Cardiac septum (tissue), 1 donor: ENCODE measurements at regions not wholly inside any gene's neighbourhood (a gene's known extent, or its start where the extent isn't known, plus 50 kb on each side); places are given as distances from the start of the nearest gene placed in this dataset.

Experiments used
- DNase-seq: peaks from one replicate; pipeline ENCODE4 v3.0.0-alpha.2; 2020; ENCODE audit warnings: low spot score
- intact Hi-C: fragments of 100-400 bp; cut with DNase I; formaldehyde crosslinking; loops from one replicate; pipeline ENCODE4 v1.14.0; 2022
- donor health status: DM: no; HTN: no; CAD: no.

- DNase-seq, result no peak
- intact Hi-C loops, result no loop called here
Measured at GRCh38 chr16:54506741-54507500, 220.3 kb upstream of the IRX3 start.

- DNase-seq, result no peak
- intact Hi-C loops, result no loop called here
Measured at GRCh38 chr16:54506214-54506580, 219.6 kb upstream of the IRX3 start.

GRCh38 chr16:54505549-54506213 lies 219.1 kb upstream of the IRX3 start:
- intact Hi-C loops, result loop anchor here (2.0 kb wide), 1 partner anchor 17 kb away; no protein-coding TSS in a partner anchor
- DNase-seq, result no peak

GRCh38 chr16:54504372-54504771 lies 217.8 kb upstream of the IRX3 start:
- no peak for DNase-seq
- intact Hi-C loops, result loop anchor here (2.0 to 5.0 kb wide), 3 partner anchors 18 to 423 kb away; partner anchors contain the start of gene IRX3

- intact Hi-C loops, result loop anchor here (2.0 to 5.0 kb wide), 3 partner anchors 19 to 423 kb away; partner anchors contain the start of gene IRX3
- no peak for DNase-seq
Measured at GRCh38 chr16:54503856-54504219, 217.3 kb upstream of the IRX3 start.

GRCh38 chr16:54503011-54503855 lies 216.6 kb upstream of the IRX3 start:
- intact Hi-C loops, result loop anchor here (5.0 kb wide), 2 partner anchors 216 to 424 kb away; partner anchors contain the start of gene IRX3
- peak; percentile 82 for DNase-seq

GRCh38 chr16:54501797-54502196 lies 215.2 kb upstream of the IRX3 start:
- intact Hi-C loops, result loop anchor here (5.0 kb wide), 2 partner anchors 214 to 426 kb away; partner anchors contain the start of gene IRX3
- DNase-seq, result no peak

- intact Hi-C loops, result no loop called here
- DNase-seq, result no peak
Measured at GRCh38 chr16:54493594-54493993, 207.0 kb upstream of the IRX3 start.

GRCh38 chr16:54493061-54493460 lies 206.5 kb upstream of the IRX3 start:
- DNase-seq, result no peak
- intact Hi-C loops, result no loop called here

- DNase-seq, result no peak
- intact Hi-C loops, result no loop called here
Measured at GRCh38 chr16:54490112-54490488, 203.5 kb upstream of the IRX3 start.

GRCh38 chr16:54489225-54490111 lies 202.9 kb upstream of the IRX3 start:
- no peak for DNase-seq
- intact Hi-C loops, result loop anchor here (10.0 kb wide), 1 partner anchor 885 kb away; no protein-coding TSS in a partner anchor

GRCh38 chr16:54488729-54489128 lies 202.1 kb upstream of the IRX3 start:
- intact Hi-C loops, result loop anchor here (10.0 kb wide), 1 partner anchor 886 kb away; no protein-coding TSS in a partner anchor
- no peak for DNase-seq

- intact Hi-C loops, result loop anchor here (10.0 kb wide), 1 partner anchor 887 kb away; no protein-coding TSS in a partner anchor
- DNase-seq, result peak; percentile 49
Measured at GRCh38 chr16:54487933-54488332, 201.3 kb upstream of the IRX3 start.

- intact Hi-C loops, result loop anchor here (5.0 to 10.0 kb wide), 3 partner anchors 62 to 890 kb away; partner anchors contain the start of gene IRX3
- DNase-seq, result no peak
Measured at GRCh38 chr16:54484700-54485099, 198.1 kb upstream of the IRX3 start.

- intact Hi-C loops, result loop anchor here (5.0 to 10.0 kb wide), 3 partner anchors 61 to 892 kb away; partner anchors contain the start of gene IRX3
- DNase-seq, result no peak
Measured at GRCh38 chr16:54482892-54483574, 196.4 kb upstream of the IRX3 start.

- intact Hi-C loops, result loop anchor here (5.0 to 10.0 kb wide), 3 partner anchors 58 to 894 kb away; partner anchors contain the start of gene IRX3
- DNase-seq, result no peak
Measured at GRCh38 chr16:54480429-54480828, 193.8 kb upstream of the IRX3 start.

- intact Hi-C loops, result no loop called here
- DNase-seq, result no peak
Measured at GRCh38 chr16:54479546-54479945, 193.0 kb upstream of the IRX3 start.

GRCh38 chr16:54477714-54478113 lies 191.1 kb upstream of the IRX3 start:
- DNase-seq, result no peak
- intact Hi-C loops, result no loop called here
